Hepatocyte (in vitro differentiated cells): ENCODE measurements at regions not wholly inside any gene's neighbourhood (a gene's known extent, or its start where the extent isn't known, plus 50 kb on each side); places are given as distances from the start of the nearest gene placed in this dataset.
"Not testable (repeated sequence)": the region's sequence is repeated elsewhere in the genome, so short reads cannot be mapped to it uniquely, and the experiment has no call there.

Source experiments
- DNase-seq: peaks from one replicate; pipeline ENCODE4 v3.0.0-alpha.2; 2016; ENCODE audit warnings: low spot score
- H2AFZ ChIP-seq: fragments of 200-600 bp; sonication (generic); 2 replicates; pipeline ENCODE4 v1.6.0; 2016; ENCODE audit warnings: antibody characterized with exemption, mild to moderate bottlenecking
- H3K27ac ChIP-seq: fragments of 200-600 bp; sonication (generic); 2 replicates; pipeline ENCODE4 v1.5.1; 2016; ENCODE audit warnings: mild to moderate bottlenecking
- H3K27me3 ChIP-seq: fragments of 200-600 bp; sonication (generic); 2 replicates; pipeline ENCODE4 v1.6.1; 2016
- H3K36me3 ChIP-seq: fragments of 200-600 bp; sonication (generic); replicated peaks from 2 replicates; pipeline ENCODE4 v1.5.1; 2016; ENCODE audit warnings: low read depth; ENCODE audit not compliant: insufficient read depth
- H3K4me1 ChIP-seq: fragments of 200-600 bp; sonication (generic); 2 replicates; pipeline ENCODE4 v1.5.1; 2016; ENCODE audit warnings: mild to moderate bottlenecking, moderate library complexity; ENCODE audit not compliant: insufficient read depth
- H3K4me2 ChIP-seq: fragments of 200-600 bp; sonication (generic); 2 replicates; pipeline ENCODE4 v1.6.0; 2016
- H3K4me3 ChIP-seq: fragments of 200-600 bp; sonication (generic); 2 replicates; pipeline ENCODE4 v1.5.1; 2016; ENCODE audit warnings: mild to moderate bottlenecking
- H3K79me2 ChIP-seq: fragments of 200-600 bp; sonication (generic); 2 replicates; pipeline ENCODE4 v1.6.0; 2017; ENCODE audit warnings: mild to moderate bottlenecking
- H3K9me2 ChIP-seq: fragments of 200-600 bp; sonication (generic); replicated peaks from 2 replicates; pipeline ENCODE4 v1.6.0; 2017; ENCODE audit warnings: mild to moderate bottlenecking; ENCODE audit not compliant: insufficient read depth
- H3K9me3 ChIP-seq: fragments of 200-600 bp; sonication (generic); 2 replicates; pipeline ENCODE4 v1.5.1; 2016; ENCODE audit warnings: low read depth, mild to moderate bottlenecking
- H4K20me1 ChIP-seq: fragments of 200-600 bp; sonication (generic); 2 replicates; pipeline ENCODE4 v1.6.0; 2016; ENCODE audit warnings: mild to moderate bottlenecking; ENCODE audit not compliant: insufficient read depth, poor library complexity, severe bottlenecking
- WGBS: methylation state at CpG from one replicate; pipeline ENCODE4 v1.1.6; 2016; ENCODE audit warnings: low lambda C conversion rate; ENCODE audit errors: missing lambda C conversion rate; 5-methylcytosine and 5-hydroxymethylcytosine counted together
- TF ChIP-seq, protein P1 (sequence below): fragments of 200-600 bp; sonication (generic); IDR thresholded peaks from 2 replicates; pipeline ENCODE4 v1.5.1; 2016; ENCODE audit warnings: antibody characterized with exemption, mild to moderate bottlenecking; ENCODE audit not compliant: poor library complexity

DNA sequence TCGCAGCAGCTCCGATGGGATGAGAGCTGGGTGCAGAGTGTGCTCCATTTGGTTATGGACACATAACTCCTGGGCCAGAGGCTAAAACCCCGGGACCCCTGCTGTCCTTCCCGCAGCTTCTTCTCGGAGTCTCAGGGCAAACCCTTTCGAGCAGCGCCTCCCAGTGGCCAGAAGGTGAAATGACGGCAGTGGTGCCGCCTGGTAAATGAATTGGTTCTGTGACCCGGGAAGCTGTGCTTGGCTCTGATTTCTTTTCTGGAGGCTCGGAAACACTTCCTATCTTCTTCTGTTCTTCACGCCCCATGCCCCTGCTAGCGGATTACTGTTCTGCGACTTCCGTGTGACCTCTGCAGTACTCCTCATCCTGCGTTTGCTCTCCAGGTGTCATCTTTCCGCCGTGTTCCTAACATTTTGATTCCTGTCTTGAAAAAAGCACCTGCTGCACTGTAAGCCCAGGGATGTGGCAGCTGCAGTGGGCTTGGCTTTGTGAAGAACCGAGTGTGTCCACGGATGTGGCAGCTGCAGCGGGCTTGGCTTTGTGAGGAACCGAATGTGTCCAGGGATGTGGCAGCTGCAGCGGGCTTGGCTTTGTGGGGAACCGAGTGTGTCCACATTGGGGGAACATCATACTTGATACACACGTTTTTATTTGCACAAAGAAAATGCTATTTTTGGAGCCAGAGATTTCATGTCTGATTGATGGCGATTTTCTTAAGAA is 118.0 kb upstream of the ALDH3B2 start:
- not testable (repeated sequence) for H3K9me2 ChIP-seq, H3K79me2 ChIP-seq, H3K9me3 ChIP-seq, H2AFZ ChIP-seq, H3K4me1 ChIP-seq, H4K20me1 ChIP-seq, H3K36me3 ChIP-seq, DNase-seq, H3K27ac ChIP-seq, H3K27me3 ChIP-seq, H3K4me3 ChIP-seq
- H3K4me2 ChIP-seq = peak overlapping the region; percentile 44
- WGBS = 26% methylated on average over 25 of the region's 26 CpGs
- TF ChIP-seq, protein P1, sequence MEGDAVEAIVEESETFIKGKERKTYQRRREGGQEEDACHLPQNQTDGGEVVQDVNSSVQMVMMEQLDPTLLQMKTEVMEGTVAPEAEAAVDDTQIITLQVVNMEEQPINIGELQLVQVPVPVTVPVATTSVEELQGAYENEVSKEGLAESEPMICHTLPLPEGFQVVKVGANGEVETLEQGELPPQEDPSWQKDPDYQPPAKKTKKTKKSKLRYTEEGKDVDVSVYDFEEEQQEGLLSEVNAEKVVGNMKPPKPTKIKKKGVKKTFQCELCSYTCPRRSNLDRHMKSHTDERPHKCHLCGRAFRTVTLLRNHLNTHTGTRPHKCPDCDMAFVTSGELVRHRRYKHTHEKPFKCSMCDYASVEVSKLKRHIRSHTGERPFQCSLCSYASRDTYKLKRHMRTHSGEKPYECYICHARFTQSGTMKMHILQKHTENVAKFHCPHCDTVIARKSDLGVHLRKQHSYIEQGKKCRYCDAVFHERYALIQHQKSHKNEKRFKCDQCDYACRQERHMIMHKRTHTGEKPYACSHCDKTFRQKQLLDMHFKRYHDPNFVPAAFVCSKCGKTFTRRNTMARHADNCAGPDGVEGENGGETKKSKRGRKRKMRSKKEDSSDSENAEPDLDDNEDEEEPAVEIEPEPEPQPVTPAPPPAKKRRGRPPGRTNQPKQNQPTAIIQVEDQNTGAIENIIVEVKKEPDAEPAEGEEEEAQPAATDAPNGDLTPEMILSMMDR = peak; percentile 59

DNA sequence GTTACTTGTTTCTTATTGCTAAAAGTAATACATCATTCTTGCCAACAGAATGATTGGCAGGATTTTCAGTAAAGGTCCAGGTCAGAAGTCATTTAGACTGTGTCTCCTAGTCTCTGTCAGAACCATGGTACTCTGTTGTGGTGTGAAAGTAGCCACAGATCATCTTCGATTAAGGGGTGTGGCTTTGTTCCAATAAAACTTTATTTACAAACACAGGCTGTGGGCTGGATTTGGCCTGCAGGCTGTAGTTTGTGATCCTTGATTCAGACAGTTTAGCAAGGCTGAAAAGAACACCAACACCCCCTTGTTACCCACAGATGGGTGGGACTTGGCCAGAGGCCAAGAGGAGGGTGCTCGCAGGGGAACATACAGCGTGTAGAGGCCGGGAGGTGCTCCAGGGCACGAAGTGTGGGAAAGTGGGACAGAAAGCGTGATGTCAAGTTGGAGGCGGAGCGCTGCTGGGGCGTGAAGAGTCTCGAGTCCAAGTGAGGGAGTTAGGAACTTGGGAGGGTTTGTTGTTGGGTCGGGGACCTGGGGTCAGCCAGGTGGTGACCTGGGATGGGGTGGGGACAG is 117.3 kb upstream of the ALDH3B2 start:
- H3K4me1 ChIP-seq, H3K27ac ChIP-seq, H3K27me3 ChIP-seq, H2AFZ ChIP-seq, H3K9me2 ChIP-seq, H3K4me2 ChIP-seq, H3K9me3 ChIP-seq, DNase-seq, H3K79me2 ChIP-seq, H3K4me3 ChIP-seq, H4K20me1 ChIP-seq, H3K36me3 ChIP-seq: not testable (repeated sequence)
- 59% methylated on average over 11 of the region's 11 CpGs for WGBS

DNA sequence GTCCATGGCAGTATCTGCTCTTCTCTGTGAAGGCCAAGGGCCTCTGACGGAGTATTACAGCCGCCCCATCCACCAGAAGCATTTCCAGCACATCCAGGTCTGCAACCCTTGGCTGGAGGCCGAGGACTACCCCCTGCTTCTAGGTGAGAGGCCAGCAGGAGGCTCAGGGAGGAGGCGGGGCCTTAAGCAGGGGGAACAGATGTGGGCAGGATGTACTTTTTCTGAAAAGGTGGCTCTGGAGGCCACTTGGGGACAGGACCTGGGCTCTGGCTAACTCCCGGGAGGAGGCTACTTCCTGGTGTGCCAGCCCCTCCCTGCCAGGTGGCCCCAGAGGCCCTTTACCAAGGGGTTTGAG is 113.9 kb upstream of the ALDH3B2 start:
- H3K27ac ChIP-seq, H3K79me2 ChIP-seq, DNase-seq, H3K4me2 ChIP-seq, H4K20me1 ChIP-seq, H3K36me3 ChIP-seq, H3K27me3 ChIP-seq, H2AFZ ChIP-seq, H3K9me3 ChIP-seq, H3K4me1 ChIP-seq, H3K4me3 ChIP-seq, H3K9me2 ChIP-seq: not testable (repeated sequence)
- WGBS = 37% methylated on average over 5 of the region's 5 CpGs

DNA sequence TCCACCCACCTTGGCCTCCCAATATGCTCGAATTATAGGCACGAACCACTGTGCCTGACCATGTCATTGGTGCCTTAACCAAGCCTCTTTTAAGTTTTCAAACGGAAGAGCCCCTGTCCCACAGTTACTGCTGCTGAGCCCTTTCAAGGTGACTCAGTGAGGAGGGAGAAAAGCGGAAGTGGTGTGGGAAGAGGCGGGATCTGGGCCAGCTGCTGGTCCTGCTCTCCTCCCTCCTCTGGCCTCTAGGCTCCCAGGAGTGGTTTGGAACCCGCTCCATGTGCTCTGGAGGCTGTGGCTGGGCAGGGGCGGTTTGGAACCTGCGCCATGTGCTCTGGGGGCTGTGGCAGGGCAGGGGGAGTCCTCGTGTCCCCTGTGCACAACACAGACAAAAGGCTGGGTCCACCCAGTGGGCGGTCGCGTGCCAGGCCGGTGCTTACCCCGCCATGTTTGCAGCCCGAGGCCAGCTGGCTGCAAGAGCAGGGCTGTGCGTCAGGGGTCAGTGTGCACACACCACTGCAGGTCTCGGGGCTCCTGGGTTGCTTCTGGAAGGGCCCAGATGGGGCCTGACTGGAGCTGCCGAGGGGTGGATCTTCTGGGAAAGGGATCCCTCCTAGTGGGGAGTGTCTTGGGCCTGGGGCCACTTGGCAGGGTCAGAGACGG is 113.4 kb upstream of the ALDH3B2 start:
- not testable (repeated sequence) for H3K27me3 ChIP-seq, H3K4me2 ChIP-seq, H3K36me3 ChIP-seq, H4K20me1 ChIP-seq, DNase-seq, H3K79me2 ChIP-seq, H3K4me1 ChIP-seq, H3K27ac ChIP-seq, H3K9me3 ChIP-seq, H3K4me3 ChIP-seq, H3K9me2 ChIP-seq, H2AFZ ChIP-seq
- WGBS = 80% methylated on average over 17 of the region's 19 CpGs

DNA sequence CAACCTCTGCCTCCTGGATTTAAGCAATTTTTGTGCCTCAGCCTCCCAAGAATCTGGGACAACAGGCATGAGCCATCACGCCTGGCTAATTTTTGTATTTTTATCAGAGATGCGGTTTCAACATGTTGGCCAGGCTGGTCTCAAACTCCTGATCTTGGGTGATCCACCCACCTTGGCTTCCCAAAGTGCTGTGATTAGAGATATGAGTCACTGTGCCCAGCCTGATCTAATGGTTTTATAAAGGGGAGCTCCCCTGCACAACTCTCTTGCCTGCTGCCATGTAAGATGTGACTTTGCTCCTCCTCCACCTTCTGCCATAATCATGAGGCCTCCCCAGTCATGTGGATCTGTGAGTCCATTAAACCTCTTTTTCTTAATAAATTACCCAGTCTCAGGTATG is 107.5 kb upstream of the ALDH3B2 start:
- 82% methylated on average over 2 of the region's 2 CpGs for WGBS
- H3K27me3 ChIP-seq = not testable (repeated sequence)

DNA sequence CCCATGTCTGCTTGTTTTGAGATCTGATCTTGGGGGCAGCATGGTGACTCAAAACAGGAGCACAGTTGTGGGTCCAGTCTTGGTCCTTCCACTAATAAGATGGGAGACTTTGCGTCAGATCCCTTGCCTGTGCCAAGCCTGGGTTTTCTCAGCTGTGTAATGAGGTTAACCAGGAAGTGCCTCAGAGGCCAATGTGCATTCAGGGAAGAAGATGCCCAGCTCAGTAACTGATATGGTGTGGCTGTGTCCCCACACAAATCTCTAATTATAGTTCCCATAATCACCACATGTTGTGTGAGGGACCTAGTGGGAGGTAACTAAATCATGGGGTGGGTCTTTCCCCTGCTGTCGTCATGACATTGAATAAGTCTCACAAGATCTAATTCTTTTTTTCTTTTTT is 107.1 kb upstream of the ALDH3B2 start:
- not testable (repeated sequence) for H3K9me3 ChIP-seq, H4K20me1 ChIP-seq, H3K4me3 ChIP-seq, H3K27me3 ChIP-seq, H3K27ac ChIP-seq, H3K79me2 ChIP-seq, H3K36me3 ChIP-seq, H3K9me2 ChIP-seq, DNase-seq, H2AFZ ChIP-seq, H3K4me2 ChIP-seq, H3K4me1 ChIP-seq
- 90% methylated on average over 2 of the region's 2 CpGs for WGBS

More for the DNA sequence above, 107.5 kb upstream of the ALDH3B2 start:
- H3K36me3 ChIP-seq, H3K79me2 ChIP-seq, H3K9me3 ChIP-seq, H4K20me1 ChIP-seq, DNase-seq, H3K9me2 ChIP-seq, H3K4me1 ChIP-seq, H3K4me3 ChIP-seq, H2AFZ ChIP-seq, H3K27ac ChIP-seq, H3K4me2 ChIP-seq: not testable (repeated sequence)
